ENCODE measurements at regions not wholly inside any gene's neighbourhood (a gene's known extent, or its start where the extent isn't known, plus 50 kb on each side); places are given as distances from the start of the nearest gene placed in this dataset.

DNA sequence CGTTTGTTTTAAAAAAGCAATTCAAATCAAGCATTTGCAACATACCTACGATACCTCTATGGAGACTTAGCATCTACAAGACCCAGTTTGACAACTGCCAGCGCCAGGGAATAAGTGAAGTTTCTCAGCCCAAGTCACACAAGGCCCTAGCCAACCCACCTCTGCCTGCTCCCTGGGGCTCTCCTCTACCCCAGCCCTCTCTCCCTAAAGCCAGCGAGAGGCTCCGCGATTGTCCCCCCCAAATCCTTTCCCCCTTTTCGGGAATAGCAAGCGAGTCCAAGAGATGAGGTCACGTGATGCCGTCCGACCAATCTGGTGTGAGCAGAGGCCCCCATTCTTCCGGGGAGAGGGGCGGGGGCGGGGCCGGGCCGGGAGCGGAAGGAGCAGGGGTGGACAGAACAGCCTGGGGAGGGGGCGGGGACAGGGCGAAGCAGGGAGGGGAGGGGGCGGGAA, 102.2 kb upstream of the RAB6C start:
- TF ChIP-seq, protein P1, sequence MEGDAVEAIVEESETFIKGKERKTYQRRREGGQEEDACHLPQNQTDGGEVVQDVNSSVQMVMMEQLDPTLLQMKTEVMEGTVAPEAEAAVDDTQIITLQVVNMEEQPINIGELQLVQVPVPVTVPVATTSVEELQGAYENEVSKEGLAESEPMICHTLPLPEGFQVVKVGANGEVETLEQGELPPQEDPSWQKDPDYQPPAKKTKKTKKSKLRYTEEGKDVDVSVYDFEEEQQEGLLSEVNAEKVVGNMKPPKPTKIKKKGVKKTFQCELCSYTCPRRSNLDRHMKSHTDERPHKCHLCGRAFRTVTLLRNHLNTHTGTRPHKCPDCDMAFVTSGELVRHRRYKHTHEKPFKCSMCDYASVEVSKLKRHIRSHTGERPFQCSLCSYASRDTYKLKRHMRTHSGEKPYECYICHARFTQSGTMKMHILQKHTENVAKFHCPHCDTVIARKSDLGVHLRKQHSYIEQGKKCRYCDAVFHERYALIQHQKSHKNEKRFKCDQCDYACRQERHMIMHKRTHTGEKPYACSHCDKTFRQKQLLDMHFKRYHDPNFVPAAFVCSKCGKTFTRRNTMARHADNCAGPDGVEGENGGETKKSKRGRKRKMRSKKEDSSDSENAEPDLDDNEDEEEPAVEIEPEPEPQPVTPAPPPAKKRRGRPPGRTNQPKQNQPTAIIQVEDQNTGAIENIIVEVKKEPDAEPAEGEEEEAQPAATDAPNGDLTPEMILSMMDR (conservative IDR thresholded peaks at IDR 0.05) = no peak
- peak overlapping the region; percentile 71 for H3K27ac ChIP-seq

DNA sequence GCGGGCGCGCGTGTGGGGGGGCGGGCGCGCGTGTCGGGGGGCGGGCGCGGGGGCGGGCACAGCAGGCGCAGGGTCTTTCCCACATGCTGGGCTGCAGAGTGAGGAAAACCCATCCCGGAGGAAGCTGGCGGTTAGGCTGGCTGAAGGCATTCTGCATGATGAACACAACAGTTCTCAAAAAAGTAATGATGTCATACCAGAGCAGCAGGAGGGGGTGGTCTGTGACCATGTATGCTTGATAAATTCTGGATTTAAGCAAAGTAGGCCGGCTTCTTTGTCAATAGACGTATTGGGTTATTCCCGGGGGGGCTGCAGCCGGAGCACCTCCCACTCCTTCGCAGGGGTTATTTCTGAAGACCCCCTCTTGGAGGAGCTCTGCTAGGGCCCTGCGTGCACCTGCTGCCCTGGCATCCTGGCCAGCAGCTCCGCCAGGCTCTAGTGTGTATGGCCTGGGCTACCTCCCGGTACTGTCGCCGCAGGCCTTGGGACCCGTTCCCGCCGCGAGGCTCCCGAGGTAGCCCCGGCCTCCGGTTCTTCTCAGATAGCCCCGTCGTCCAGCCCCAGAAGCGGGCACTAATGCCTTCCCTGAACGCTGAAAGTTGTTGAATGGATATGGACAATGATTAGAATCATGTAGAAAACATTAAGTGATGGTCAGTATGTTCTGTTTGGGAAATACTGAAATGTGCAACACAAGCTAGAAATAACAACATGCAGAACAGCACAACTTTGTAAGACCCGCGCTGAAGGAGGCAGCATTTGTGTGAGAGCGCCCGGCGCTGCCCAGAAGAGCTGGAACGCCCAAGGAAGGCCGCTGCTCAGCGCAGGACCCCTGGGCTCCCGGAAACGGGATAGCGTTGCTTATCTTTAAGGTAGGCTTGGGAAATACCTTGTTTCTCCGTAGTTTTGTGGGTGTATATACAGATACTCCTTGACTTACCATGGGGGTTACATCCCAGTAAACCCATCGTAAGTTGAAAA, 101.4 kb upstream of the RAB6C start:
- peak overlapping the region; percentile 71; the same call in 1 of the 2 replicates for H3K27ac ChIP-seq
- TF ChIP-seq, protein P1 (conservative IDR thresholded peaks at IDR 0.05) = no peak

DNA sequence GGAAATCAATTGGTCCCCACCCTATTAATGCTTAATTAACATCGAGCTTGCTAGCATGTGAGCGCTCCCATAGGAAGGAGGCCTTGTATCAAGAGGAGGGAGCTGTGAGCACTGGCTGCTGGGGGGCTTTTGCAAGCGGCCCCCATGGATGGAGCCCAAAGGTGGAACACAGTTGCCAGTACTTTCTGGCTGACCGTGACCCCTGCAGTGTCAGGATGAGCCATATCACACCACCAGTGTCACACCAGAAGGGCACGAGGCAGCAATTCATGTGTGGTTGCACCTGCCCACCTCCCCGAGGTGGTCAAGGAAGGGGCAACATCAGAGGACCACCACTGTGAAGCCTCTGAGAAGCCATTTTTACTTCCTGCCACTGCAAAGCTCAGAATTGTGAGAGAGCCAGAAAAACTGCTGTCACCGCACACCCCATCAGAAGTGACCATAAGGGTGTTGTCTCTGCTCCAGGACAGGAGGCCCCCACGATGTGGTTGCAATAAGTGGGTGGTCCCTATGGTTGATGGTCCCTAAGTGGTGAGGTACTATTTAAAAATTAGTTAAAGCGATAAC, 99.8 kb upstream of the RAB6C start:
- TF ChIP-seq, protein P1 (conservative IDR thresholded peaks at IDR 0.05) = no peak
- no peak overlapping the region for H3K27ac ChIP-seq

DNA sequence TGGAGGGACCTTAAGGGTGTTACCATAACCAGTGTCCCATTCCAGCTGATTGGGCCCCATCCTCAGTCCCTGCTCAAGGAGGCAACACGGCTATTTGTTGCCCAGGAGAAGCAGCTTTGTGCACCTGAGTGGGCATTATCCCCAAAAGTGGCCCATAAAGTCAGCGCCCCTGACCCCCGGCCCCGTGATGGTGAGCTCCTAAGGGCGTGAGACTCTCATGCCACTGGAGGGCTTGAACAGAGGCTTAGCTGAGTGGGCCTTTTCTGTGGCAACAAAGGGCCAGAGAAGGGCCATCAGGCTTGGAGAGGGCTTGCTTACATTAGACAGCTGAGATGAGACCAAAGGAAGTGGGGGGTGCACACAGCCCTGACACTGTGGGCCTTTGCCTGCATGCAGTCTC, 99.2 kb upstream of the RAB6C start:
- H3K27ac ChIP-seq = no peak overlapping the region
- TF ChIP-seq, protein P1 (conservative IDR thresholded peaks at IDR 0.05) = no peak

DNA sequence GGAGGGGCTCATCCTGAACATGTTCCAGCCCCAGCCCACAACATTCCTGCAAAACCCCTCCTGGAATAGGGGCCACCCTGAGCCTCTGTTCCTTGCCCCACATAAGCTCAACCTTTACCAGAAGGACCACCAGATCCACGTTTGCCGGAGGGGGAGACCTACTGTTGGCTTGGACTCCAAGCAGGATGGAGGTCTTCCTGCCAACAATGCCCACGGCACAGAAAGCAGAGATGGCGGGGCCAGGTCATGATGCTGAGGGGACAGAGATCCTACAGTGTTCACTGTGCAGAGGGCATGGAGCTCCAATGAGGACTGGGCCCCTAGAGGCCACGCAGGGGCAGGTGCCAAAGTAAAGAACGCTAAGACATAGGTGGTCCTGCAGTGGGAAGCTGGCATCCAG, 98.5 kb upstream of the RAB6C start:
- TF ChIP-seq, protein P1 (conservative IDR thresholded peaks at IDR 0.05) = no peak
- H3K27ac ChIP-seq = no peak overlapping the region

DNA sequence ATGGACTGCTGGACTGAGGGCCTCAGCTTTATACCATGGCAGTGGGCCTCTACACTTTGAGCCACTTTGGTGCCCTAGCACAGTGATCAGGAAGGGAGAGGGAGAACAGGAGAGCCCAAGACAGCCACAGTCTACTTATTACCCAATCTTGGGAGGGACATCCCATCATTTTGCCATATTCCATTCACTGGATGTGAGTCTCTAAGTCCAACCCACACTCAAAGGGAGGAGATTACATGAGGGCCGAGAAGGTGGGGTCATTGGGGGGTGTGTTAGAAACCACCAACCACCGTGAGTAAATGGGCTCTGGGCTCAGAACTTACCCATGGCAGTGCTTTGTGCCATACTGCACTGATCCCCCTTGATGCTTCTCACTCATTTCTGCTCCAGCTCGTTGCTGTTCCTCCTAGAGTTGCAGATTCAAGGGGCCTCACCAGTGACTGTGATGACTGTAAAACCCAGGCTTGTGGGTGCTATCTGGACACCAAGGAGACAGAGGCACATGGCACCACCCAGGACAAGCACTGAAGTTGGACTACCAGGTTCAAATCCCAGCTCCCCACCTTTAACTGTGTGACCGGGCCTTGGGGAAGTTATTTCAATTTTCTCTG, 97.6 kb upstream of the RAB6C start:
- no peak overlapping the region for H3K27ac ChIP-seq
- TF ChIP-seq, protein P1 (conservative IDR thresholded peaks at IDR 0.05) = no peak

DNA sequence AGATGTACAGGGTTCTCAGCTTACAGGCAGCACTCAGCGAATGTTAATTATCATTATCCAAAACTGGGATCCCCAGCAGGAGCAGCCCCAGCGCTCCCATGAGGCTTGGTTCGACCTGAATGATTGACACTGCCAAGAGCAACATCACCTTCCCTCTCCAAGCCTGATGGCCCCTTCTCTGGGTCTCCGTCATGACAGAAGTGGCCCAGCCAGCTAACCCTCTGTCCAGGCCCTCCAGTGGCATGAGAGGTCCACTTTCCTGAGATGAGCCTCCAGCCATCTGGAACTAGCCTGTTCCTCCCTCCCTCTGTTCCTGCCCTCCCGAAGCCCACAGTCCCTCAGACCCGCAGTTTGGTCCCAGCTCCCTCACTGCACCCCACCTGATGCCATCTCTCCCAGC, 97.0 kb upstream of the RAB6C start:
- H3K27ac ChIP-seq = no peak overlapping the region
- TF ChIP-seq, protein P1 (conservative IDR thresholded peaks at IDR 0.05) = no peak

Measured in VCaP (cell line).